Stimulated activated CD8-positive, alpha-beta memory T cell treated with anti-CD3 and anti-CD28 coated beads, Interleukin-4, amount 100 ng/mL, for 4 hours (primary cell): ENCODE measurements at regions not wholly inside any gene's neighbourhood (a gene's known extent, or its start where the extent isn't known, plus 50 kb on each side); places are given as distances from the start of the nearest gene placed in this dataset.

ENCODE experiments used
- DNase-seq, 2 donors: peaks; one replicate each; pipeline ENCODE4 v3.0.0-alpha.2; 2020; ENCODE audit warnings: low read depth in 2 of 2, low spot score in 1 of 2

GRCh38 chr9:89655990-89656657 lies 51.3 kb downstream of the GADD45G start:
- DNase-seq, result no peak

GRCh38 chr9:89657295-89657694 lies 52.5 kb downstream of the GADD45G start:
- DNase-seq, result no peak

- no peak for DNase-seq
Measured at GRCh38 chr9:89657765-89658164, 53.0 kb downstream of the GADD45G start.

- DNase-seq, result no peak
Measured at GRCh38 chr9:89658401-89658800, 53.6 kb downstream of the GADD45G start.

- no peak for DNase-seq
Measured at GRCh38 chr9:89658931-89659330, 54.1 kb downstream of the GADD45G start.

GRCh38 chr9:89659473-89659872 lies 54.7 kb downstream of the GADD45G start:
- no peak for DNase-seq

- DNase-seq, result no peak
Measured at GRCh38 chr9:89659891-89660685, 55.3 kb downstream of the GADD45G start.

- no peak for DNase-seq
Measured at GRCh38 chr9:89661391-89661949, 56.7 kb downstream of the GADD45G start.

- DNase-seq, result no peak
Measured at GRCh38 chr9:89661956-89662717, 57.3 kb downstream of the GADD45G start.

GRCh38 chr9:89662718-89663613 lies 58.2 kb downstream of the GADD45G start:
- no peak for DNase-seq

- no peak for DNase-seq
Measured at GRCh38 chr9:89663614-89663970, 58.8 kb downstream of the GADD45G start.

- DNase-seq, result no peak
Measured at GRCh38 chr9:89664010-89664409, 59.2 kb downstream of the GADD45G start.

GRCh38 chr9:89664896-89665329 lies 60.1 kb downstream of the GADD45G start:
- no peak for DNase-seq

- DNase-seq, result no peak
Measured at GRCh38 chr9:89666364-89666763, 61.6 kb downstream of the GADD45G start.

- DNase-seq, result no peak
Measured at GRCh38 chr9:89666950-89667349, 62.1 kb downstream of the GADD45G start.

- DNase-seq, result no peak
Measured at GRCh38 chr9:89667726-89668125, 62.9 kb downstream of the GADD45G start.

- no peak for DNase-seq
Measured at GRCh38 chr9:89668216-89668865, 63.5 kb downstream of the GADD45G start.

GRCh38 chr9:89668866-89669246 lies 64.0 kb downstream of the GADD45G start:
- DNase-seq, result no peak

GRCh38 chr9:89669361-89669842 lies 64.6 kb downstream of the GADD45G start:
- DNase-seq, result no peak

- no peak for DNase-seq
Measured at GRCh38 chr9:89670114-89670513, 65.3 kb downstream of the GADD45G start.
